ENCODE measurements at regions not wholly inside any gene's neighbourhood (a gene's known extent, or its start where the extent isn't known, plus 50 kb on each side); places are given as distances from the start of the nearest gene placed in this dataset.
A peak's percentile ranks its signal among the peaks of the same experiment; 100 is the strongest.

GRCh38 chr1:111556325-111557037 lies 53.0 kb upstream of the ADORA3 start:
- peak in 1 of 2 donors; percentile 14 for DNase-seq (ENCODE audit: low read depth in 2 of 2)

- no peak for DNase-seq (ENCODE audit: low read depth in 2 of 2)
These were observed 56.4 kb upstream of the ADORA3 start for GRCh38 chr1:111559736-111560279.

GRCh38 chr1:111561328-111561727 lies 57.9 kb upstream of the ADORA3 start:
- DNase-seq (ENCODE audit: low read depth in 2 of 2): no peak

- DNase-seq (ENCODE audit: low read depth in 2 of 2): peak in 1 of 2 donors; percentile 39
These were observed 56.0 kb upstream of the RAP1A start for GRCh38 chr1:111563619-111564018.

- DNase-seq (ENCODE audit: low read depth in 2 of 2): no peak
These were observed 54.5 kb upstream of the RAP1A start for GRCh38 chr1:111565079-111565478.

- no peak for DNase-seq (ENCODE audit: low read depth in 2 of 2)
These were observed 53.6 kb upstream of the RAP1A start for GRCh38 chr1:111565968-111566367.

GRCh38 chr1:111568160-111568647 lies 51.4 kb upstream of the RAP1A start:
- DNase-seq (ENCODE audit: low read depth in 2 of 2): no peak

Measured in lung microvascular endothelial cell (primary cell).